Peyer's patch (tissue), 4 donors: ENCODE measurements at regions not wholly inside any gene's neighbourhood (a gene's known extent, or its start where the extent isn't known, plus 50 kb on each side); places are given as distances from the start of the nearest gene placed in this dataset.

Experiments
- DNase-seq, 3 donors: peaks; one replicate each; pipeline ENCODE4 v3.0.0-alpha.2; 2017 to 2019
- H3K27ac ChIP-seq, 4 donors: fragments of 200-600 bp; sonication (generic); one replicate each; pipeline ENCODE4 v1.5.1; 2016 to 2019
- H3K27me3 ChIP-seq, 2 donors: fragments of 200-600 bp; sonication (generic); one replicate each; pipeline ENCODE4 v1.5.1; 2019
- H3K36me3 ChIP-seq, 3 donors: fragments of 200-600 bp; sonication (generic); one replicate each; pipeline ENCODE4 v1.5.1; 2016 to 2019
- H3K4me1 ChIP-seq, 4 donors: fragments of 200-600 bp; sonication (generic); one replicate each; pipeline ENCODE4 v1.5.1; 2016 to 2019
- H3K4me3 ChIP-seq, 4 donors: fragments of 200-600 bp; sonication (generic); 1 replicate in 3 of 4; 2 replicates in 1 of 4; pipeline ENCODE4 v1.5.1; 2016 to 2019; ENCODE audit warnings: mild to moderate bottlenecking in 1 of 4
- H3K9me3 ChIP-seq, 4 donors: fragments of 200-600 bp; sonication (generic); one replicate each; pipeline ENCODE4 v1.5.1; 2016 to 2019; ENCODE audit warnings: mild to moderate bottlenecking in 1 of 4
- CTCF ChIP-seq, 6 experiments: fragments of 450-650 bp in 4 of 6; fragments of 200-600 bp in 2 of 6; sonication (generic) in 1 of 6; IDR thresholded peaks; one replicate each; pipeline ENCODE4 v1.5.1; 2017 to 2019; ENCODE audit warnings: antibody characterized with exemption in 6 of 6, mild to moderate bottlenecking in 3 of 6, moderate library complexity in 1 of 6
- POLR2A ChIP-seq, 2 donors: fragments of 450-650 bp; IDR thresholded peaks; one replicate each; pipeline ENCODE4 v1.5.1; 2017; ENCODE audit warnings: antibody characterized with exemption in 2 of 2, mild to moderate bottlenecking in 2 of 2, moderate library complexity in 2 of 2

GRCh38 chr14:62138593-62138992, 376.4 kb downstream of the SNAPC1 start:
- Histone ChIP-seq H3K4me1 (no peaks in the 10 kb centered on the region), H3K27me3 (no peaks in the 10 kb centered on the region), H3K9me3 (no peaks in the 10 kb centered on the region), H3K27ac (no peak overlapping the region), H3K4me3 (no peak overlapping the region), H3K36me3 (no peaks in the 10 kb centered on the region)
- DNase-seq = no peak
- TF ChIP-seq CTCF (IDR thresholded peaks at IDR 0.05) (no peak), POLR2A (IDR thresholded peaks at IDR 0.05) (no peak)

GRCh38 chr14:62141139-62141538, 378.9 kb downstream of the SNAPC1 start:
- DNase-seq = no peak
- no peaks in the 10 kb centered on the region for H3K4me1 ChIP-seq
- no peaks in the 10 kb centered on the region for H3K9me3 ChIP-seq
- H3K4me3 ChIP-seq = no peak overlapping the region
- no peak for TF ChIP-seq POLR2A (IDR thresholded peaks at IDR 0.05)
- TF ChIP-seq CTCF (IDR thresholded peaks at IDR 0.05) = no peak
- no peak overlapping the region for H3K27ac ChIP-seq
- no peaks in the 10 kb centered on the region for H3K27me3 ChIP-seq
- no peaks in the 10 kb centered on the region for H3K36me3 ChIP-seq

GRCh38 chr14:62143245-62143644, 381.0 kb downstream of the SNAPC1 start:
- H3K36me3 ChIP-seq = no peaks in the 10 kb centered on the region
- H3K9me3 ChIP-seq = no peaks in the 10 kb centered on the region
- no peak for DNase-seq
- H3K27ac ChIP-seq = no peak overlapping the region
- H3K27me3 ChIP-seq = no peaks in the 10 kb centered on the region
- no peak overlapping the region for H3K4me3 ChIP-seq
- TF ChIP-seq CTCF (IDR thresholded peaks at IDR 0.05) (no peak), POLR2A (IDR thresholded peaks at IDR 0.05) (no peak)
- H3K4me1 ChIP-seq = no peaks in the 10 kb centered on the region

GRCh38 chr14:62144863-62145262, 382.6 kb downstream of the SNAPC1 start:
- no peak overlapping the region for H3K27ac ChIP-seq
- TF ChIP-seq POLR2A (IDR thresholded peaks at IDR 0.05) = no peak
- no peak for TF ChIP-seq CTCF (IDR thresholded peaks at IDR 0.05)
- H3K9me3 ChIP-seq = peaks cover 0 to 2% (median 0%) of the 10 kb centered on the region in 4 donors
- no peaks in the 10 kb centered on the region for H3K36me3 ChIP-seq
- no peaks in the 10 kb centered on the region for H3K4me1 ChIP-seq
- DNase-seq = no peak
- no peak overlapping the region for H3K4me3 ChIP-seq
- H3K27me3 ChIP-seq = no peaks in the 10 kb centered on the region

- Histone ChIP-seq H3K4me3 (no peak overlapping the region), H3K27ac (no peak overlapping the region), H3K36me3 (no peaks in the 10 kb centered on the region), H3K9me3 (peaks cover 0 to 2% (median 0%) of the 10 kb centered on the region in 4 donors), H3K4me1 (no peaks in the 10 kb centered on the region), H3K27me3 (no peaks in the 10 kb centered on the region)
- no peak for TF ChIP-seq CTCF (IDR thresholded peaks at IDR 0.05)
- TF ChIP-seq POLR2A (IDR thresholded peaks at IDR 0.05) = no peak
- DNase-seq = no peak
Measured at GRCh38 chr14:62146030-62146429, 383.8 kb downstream of the SNAPC1 start.

- Histone ChIP-seq H3K4me3 (no peak overlapping the region), H3K27me3 (no peaks in the 10 kb centered on the region)
- no peak for DNase-seq
Measured at GRCh38 chr14:62156052-62156451, 393.8 kb downstream of the SNAPC1 start.

More at GRCh38 chr14:62156052-62156451, 393.8 kb downstream of the SNAPC1 start:
- H3K27ac ChIP-seq = no peak overlapping the region
- H3K9me3 ChIP-seq = no peaks in the 10 kb centered on the region
- no peak for TF ChIP-seq POLR2A (IDR thresholded peaks at IDR 0.05)
- no peak for TF ChIP-seq CTCF (IDR thresholded peaks at IDR 0.05)
- H3K4me1 ChIP-seq = no peaks in the 10 kb centered on the region
- no peaks in the 10 kb centered on the region for H3K36me3 ChIP-seq
